SU-DHL-6 (cell line): ENCODE measurements at regions not wholly inside any gene's neighbourhood (a gene's known extent, or its start where the extent isn't known, plus 50 kb on each side); places are given as distances from the start of the nearest gene placed in this dataset.

Experiments
- CTCF ChIP-seq: fragments of 200-600 bp; sonication (generic); IDR thresholded peaks from one replicate; pipeline ENCODE4 v1.5.1; 2017; ENCODE audit warnings: antibody characterized with exemption, mild to moderate bottlenecking, low read length, moderate library complexity; ENCODE audit not compliant: insufficient read depth, poor library complexity, severe bottlenecking
- EZH2phosphoT487 ChIP-seq: fragments of 200-600 bp; sonication (generic), shearing (Covaris generic); conservative IDR thresholded peaks from 2 replicates; pipeline ENCODE4 v1.6.1; 2018; ENCODE audit warnings: mild to moderate bottlenecking, antibody characterized with exemption, low read length, moderate library complexity, mixed read lengths

GRCh38 chr1:106681939-106682522 is 374.4 kb upstream of the PRMT6 start:
- no peak for TF ChIP-seq CTCF
- TF ChIP-seq EZH2phosphoT487, result no peak
